HG02571 (cell line): ENCODE measurements at regions not wholly inside any gene's neighbourhood (a gene's known extent, or its start where the extent isn't known, plus 50 kb on each side); places are given as distances from the start of the nearest gene placed in this dataset.
"Not testable (repeated sequence)": the region's sequence is repeated elsewhere in the genome, so short reads cannot be mapped to it uniquely, and the experiment has no call there.

Experiments
- ATAC-seq: cut with Tn5 transposase; IDR thresholded peaks from one replicate; pipeline ENCODE4 v1.9.1; 2021; ENCODE audit warnings: mild to moderate bottlenecking, moderate library complexity; ENCODE audit not compliant: unreplicated experiment

GRCh38 chr5:113719549-113719948 is 206.1 kb downstream of the YTHDC2 start:
- ATAC-seq, result no peak

GRCh38 chr5:113721171-113721570 is 207.7 kb downstream of the YTHDC2 start:
- no peak for ATAC-seq

DNA sequence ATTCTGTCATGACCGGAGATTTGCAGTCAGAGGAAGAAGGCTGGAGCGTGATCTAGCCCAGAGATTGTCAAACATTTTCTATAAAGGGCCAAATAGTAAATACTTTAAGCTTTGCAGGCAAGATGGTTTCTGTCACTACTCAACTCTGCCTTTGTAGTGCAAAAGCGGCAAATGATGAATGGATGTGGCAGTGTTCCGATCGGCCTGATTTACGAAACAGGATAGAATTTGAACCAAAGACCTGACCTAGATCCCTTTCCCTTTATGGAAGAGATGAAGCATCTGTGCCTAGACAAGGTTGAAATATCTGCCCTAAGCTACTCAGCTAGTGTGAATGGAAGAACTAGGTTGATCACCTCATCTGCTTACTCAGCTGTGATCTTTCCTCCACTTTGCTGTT is 209.5 kb downstream of the YTHDC2 start:
- ATAC-seq, result no peak

DNA sequence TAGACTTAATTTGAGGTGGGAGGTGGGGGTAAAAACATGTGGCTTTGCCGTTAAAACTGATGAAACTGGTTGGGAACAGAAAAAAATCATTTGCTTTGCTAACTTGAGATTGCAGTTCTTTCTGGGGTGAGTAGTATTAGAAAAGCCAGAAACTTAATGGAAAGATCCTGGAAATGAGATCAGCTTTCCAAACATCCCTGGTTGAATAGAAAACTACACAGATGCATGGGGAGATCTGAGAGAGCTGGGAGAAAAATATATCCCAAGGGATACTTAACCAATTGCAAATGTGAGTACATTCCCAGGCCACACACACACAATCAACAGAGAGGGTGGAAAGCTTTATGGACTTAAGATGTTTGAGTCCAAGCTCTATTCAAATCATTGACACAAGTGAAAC is 222.3 kb downstream of the YTHDC2 start:
- ATAC-seq, result no peak

DNA sequence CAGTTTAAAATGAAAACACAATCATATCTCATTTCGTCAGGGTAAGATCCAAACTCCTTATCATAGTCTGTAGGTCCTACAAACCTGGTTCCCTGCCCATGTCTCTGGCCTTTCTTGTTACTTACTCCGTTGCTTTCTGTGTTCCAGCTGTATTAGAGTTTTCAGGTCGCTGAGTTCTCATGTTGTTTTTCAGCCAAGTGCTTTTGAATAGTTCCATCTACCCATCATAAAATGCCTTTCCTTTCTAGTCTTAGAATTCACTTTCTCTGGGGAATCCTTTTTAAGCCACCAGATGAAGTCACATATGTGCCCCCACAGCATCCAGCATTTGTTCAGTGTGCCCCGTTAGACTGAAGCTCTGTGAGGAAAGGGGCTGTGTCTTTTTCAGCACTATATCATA is 228.7 kb downstream of the YTHDC2 start:
- no peak for ATAC-seq

GRCh38 chr5:113742639-113743038 is 229.1 kb downstream of the YTHDC2 start:
- ATAC-seq, result no peak

- no peak for ATAC-seq
Observed at GRCh38 chr5:113748403-113748802, 234.9 kb downstream of the YTHDC2 start.

DNA sequence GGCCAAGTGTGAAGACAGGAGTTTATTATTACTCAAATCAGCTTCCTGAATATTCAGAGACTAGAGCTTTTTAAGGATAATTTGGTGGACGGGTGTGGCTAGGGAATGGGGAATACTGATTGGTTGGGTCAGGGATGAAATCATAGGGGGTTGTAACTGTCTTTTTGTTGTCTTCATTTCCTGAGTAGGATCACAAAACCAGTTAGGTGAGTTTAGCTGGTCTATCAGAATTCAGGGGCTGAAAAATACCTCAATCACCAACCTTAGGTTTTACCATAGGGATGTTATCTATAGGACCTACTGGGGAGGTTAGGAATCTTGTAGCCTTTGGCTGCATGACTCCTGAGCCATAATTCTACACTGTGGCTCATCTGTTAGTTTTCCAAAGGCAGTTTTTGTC is 235.8 kb downstream of the YTHDC2 start:
- ATAC-seq, result no peak

GRCh38 chr5:113753182-113753581 is 239.7 kb downstream of the YTHDC2 start:
- ATAC-seq, result not testable (repeated sequence)

GRCh38 chr5:113755516-113755915 is 242.0 kb downstream of the YTHDC2 start:
- no peak for ATAC-seq

DNA sequence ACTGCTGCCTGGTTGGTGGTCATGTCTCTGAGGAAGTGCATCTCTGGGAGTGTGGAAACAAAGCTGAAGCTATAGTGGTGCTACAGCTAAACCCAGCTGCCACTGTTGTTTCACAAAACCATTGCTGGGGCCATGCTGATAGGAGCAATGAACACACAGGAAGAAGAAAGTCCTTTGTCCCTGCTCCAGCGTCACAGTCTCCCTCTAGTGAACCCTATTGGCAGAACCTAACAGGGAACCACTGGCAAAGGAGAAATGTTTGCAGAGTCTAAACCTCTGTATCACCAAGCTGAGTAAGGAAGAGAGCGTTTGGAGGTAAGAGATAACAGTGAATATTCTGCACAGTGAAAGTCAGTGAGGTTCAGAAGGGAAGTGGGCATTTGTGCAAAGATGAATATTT is 244.0 kb downstream of the YTHDC2 start:
- ATAC-seq, result no peak

- no peak for ATAC-seq
Observed at GRCh38 chr5:113759505-113759904, 246.0 kb downstream of the YTHDC2 start.

- no peak for ATAC-seq
Observed at GRCh38 chr5:113760486-113760885, 247.0 kb downstream of the YTHDC2 start.

GRCh38 chr5:113761594-113761993 is 248.1 kb downstream of the YTHDC2 start:
- no peak for ATAC-seq

- no peak for ATAC-seq
Observed at GRCh38 chr5:113764382-113764781, 250.9 kb downstream of the YTHDC2 start.

- ATAC-seq, result not testable (repeated sequence)
Observed at GRCh38 chr5:113766827-113767226, 253.3 kb downstream of the YTHDC2 start.

- ATAC-seq, result no peak
Observed at GRCh38 chr5:113770648-113771047, 257.2 kb downstream of the YTHDC2 start.

- no peak for ATAC-seq
Observed at GRCh38 chr5:113771483-113771882, 258.0 kb downstream of the YTHDC2 start.

GRCh38 chr5:113776168-113776567 is 262.7 kb downstream of the YTHDC2 start:
- no peak for ATAC-seq

DNA sequence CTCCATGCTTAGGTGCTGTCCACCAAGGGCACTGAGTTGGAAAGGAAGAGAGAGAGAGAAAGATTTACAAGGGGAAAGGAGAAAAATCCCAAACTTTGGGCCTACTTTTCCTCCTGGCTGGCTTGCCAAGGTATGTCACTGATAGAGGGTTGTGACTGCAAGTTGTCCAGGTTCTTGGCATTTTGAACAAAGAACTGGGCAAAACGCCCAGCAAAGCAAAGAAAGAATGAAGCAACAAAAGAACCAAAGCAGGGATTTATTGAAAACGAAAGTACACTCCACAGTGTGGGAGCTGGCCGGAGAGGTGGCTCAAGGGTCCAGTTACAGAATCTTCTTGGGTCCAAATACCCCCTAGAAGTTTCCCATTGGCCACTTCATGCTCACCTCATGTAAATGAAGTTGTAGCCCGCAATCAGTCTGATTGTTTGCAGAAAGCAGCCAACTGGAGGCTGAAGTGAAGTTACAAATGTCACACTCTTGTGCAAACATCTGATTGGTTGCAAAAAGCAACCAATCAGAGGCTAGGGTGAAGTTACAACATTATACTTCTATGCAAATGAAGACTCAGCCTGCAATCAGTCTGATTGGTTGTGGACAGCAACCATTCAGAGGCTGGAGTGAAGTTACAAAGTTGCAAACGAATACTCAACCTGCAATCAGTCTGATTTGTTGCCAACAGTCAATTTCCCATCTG is 263.5 kb downstream of the YTHDC2 start:
- ATAC-seq, result no peak

- ATAC-seq, result no peak
Observed at GRCh38 chr5:113778147-113778546, 264.7 kb downstream of the YTHDC2 start.

- no peak for ATAC-seq
Observed at GRCh38 chr5:113788141-113788655, 274.7 kb downstream of the YTHDC2 start.

GRCh38 chr5:113789769-113790168 is 276.3 kb downstream of the YTHDC2 start:
- no peak for ATAC-seq
